ENCODE measurements at regions not wholly inside any gene's neighbourhood (a gene's known extent, or its start where the extent isn't known, plus 50 kb on each side); places are given as distances from the start of the nearest gene placed in this dataset.

DNA sequence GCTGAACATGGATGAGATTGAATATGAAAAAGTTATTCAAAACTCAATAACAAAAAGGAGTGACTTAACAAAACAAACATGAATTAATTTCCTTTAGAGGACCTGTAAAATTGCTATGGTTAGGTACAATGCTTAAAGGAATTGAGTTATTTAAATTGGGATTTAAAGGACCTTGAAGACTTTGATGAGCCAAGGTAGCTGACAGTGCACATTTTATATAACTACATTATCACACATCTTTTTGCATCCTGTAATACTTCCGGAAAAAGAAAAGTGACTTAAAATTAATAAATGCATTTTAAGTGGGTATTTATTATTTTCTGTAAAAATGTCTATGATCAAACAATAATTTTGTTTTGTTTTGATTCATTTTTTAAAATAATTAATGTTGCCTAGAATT, 964.8 kb upstream of the SLIT2 start:
- TF ChIP-seq, protein P1, sequence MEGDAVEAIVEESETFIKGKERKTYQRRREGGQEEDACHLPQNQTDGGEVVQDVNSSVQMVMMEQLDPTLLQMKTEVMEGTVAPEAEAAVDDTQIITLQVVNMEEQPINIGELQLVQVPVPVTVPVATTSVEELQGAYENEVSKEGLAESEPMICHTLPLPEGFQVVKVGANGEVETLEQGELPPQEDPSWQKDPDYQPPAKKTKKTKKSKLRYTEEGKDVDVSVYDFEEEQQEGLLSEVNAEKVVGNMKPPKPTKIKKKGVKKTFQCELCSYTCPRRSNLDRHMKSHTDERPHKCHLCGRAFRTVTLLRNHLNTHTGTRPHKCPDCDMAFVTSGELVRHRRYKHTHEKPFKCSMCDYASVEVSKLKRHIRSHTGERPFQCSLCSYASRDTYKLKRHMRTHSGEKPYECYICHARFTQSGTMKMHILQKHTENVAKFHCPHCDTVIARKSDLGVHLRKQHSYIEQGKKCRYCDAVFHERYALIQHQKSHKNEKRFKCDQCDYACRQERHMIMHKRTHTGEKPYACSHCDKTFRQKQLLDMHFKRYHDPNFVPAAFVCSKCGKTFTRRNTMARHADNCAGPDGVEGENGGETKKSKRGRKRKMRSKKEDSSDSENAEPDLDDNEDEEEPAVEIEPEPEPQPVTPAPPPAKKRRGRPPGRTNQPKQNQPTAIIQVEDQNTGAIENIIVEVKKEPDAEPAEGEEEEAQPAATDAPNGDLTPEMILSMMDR (IDR thresholded peaks at IDR 0.05): no peak
- no peak for TF ChIP-seq POLR2AphosphoS5 (IDR thresholded peaks at IDR 0.05; ENCODE audit: low read depth, low read length)

Data from Panc1 (cell line).